ENCODE measurements at regions not wholly inside any gene's neighbourhood (a gene's known extent, or its start where the extent isn't known, plus 50 kb on each side); places are given as distances from the start of the nearest gene placed in this dataset.

DNA sequence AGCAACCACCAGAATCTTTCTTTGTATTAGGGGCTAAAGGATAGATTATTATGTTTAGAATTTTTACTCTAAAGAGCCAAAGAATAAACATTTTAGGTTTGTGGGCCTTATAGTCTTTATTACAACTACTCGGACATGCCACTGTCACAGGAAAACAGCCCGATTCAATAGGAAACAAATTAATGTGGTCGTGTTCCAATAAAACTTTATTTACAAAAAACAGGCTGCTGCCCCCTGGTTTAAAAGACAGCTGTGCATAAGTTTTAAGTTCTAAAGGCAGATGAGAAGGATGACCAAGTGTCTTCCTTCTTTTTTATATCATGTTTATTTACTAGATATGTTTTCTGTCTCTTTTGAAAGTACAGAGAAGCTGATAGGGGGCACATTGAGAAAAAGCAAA, 166.5 kb downstream of the HS3ST3A1 start:
- DNase-seq (ENCODE audit: low read depth in 2 of 2): no peak
- Histone ChIP-seq H2AFZ (ENCODE audit: low read length) (no peak overlapping the region), H3K27ac (ENCODE audit: insufficient read depth, low read length) (no peak overlapping the region), H3K4me3 (replicated peaks in 1 of 4; ENCODE audit: control extremely low read depth in 1 of 4, insufficient read depth in 1 of 4, low read depth in 3 of 4, low read length in 4 of 4) (no peak overlapping the region), H3K4me2 (ENCODE audit: extremely low read depth, insufficient read depth, low read length) (no peak overlapping the region), H3K27me3 (ENCODE audit: control insufficient read depth, insufficient read depth, low read length) (no peaks in the 10 kb centered on the region), H3K9ac (ENCODE audit: insufficient read depth, low read length) (no peak overlapping the region), H3K4me1 (ENCODE audit: control insufficient read depth, extremely low read depth, insufficient read depth, low read length) (no peaks in the 10 kb centered on the region), H3K36me3 (ENCODE audit: control insufficient read depth, insufficient read depth, low read length) (no peaks in the 10 kb centered on the region), H3K9me3 (ENCODE audit: control insufficient read depth, insufficient read depth, low read depth, low read length) (no peaks in the 10 kb centered on the region), H3K79me2 (ENCODE audit: control insufficient read depth, insufficient read depth, low read length) (no peaks in the 10 kb centered on the region), H4K20me1 (ENCODE audit: control insufficient read depth, extremely low read depth, insufficient read depth, low read length) (no peaks in the 10 kb centered on the region)
- no peak for TF ChIP-seq EZH2 (IDR thresholded peaks at IDR 0.05; ENCODE audit: low read length, missing control alignments)
- TF ChIP-seq, protein P1, sequence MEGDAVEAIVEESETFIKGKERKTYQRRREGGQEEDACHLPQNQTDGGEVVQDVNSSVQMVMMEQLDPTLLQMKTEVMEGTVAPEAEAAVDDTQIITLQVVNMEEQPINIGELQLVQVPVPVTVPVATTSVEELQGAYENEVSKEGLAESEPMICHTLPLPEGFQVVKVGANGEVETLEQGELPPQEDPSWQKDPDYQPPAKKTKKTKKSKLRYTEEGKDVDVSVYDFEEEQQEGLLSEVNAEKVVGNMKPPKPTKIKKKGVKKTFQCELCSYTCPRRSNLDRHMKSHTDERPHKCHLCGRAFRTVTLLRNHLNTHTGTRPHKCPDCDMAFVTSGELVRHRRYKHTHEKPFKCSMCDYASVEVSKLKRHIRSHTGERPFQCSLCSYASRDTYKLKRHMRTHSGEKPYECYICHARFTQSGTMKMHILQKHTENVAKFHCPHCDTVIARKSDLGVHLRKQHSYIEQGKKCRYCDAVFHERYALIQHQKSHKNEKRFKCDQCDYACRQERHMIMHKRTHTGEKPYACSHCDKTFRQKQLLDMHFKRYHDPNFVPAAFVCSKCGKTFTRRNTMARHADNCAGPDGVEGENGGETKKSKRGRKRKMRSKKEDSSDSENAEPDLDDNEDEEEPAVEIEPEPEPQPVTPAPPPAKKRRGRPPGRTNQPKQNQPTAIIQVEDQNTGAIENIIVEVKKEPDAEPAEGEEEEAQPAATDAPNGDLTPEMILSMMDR (conservative IDR thresholded peaks at IDR 0.05 in 1 of 2, IDR thresholded peaks at IDR 0.05 in 1 of 2; ENCODE audit: low read depth in 1 of 2, low read length in 2 of 2): no peak

DNA sequence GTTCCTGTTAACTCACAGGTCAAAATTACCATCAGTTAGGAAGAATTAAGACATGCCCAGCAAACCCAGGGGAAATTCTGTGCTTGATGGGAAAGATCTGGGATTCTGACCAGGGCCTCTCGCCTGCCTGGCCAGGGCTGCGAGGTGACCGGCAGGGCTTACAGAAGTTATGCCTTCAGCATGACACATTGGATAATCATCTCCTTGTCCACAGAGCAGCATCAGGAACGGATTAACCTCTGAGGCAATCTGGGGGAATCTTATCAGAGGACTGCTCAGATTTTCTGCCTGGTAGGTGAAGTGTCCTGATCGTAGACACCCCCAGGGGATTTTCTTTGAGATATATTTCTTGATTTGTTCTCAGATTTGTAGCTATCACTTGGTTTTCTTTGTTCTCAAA, 172.5 kb downstream of the HS3ST3A1 start:
- H3K9me3 ChIP-seq (ENCODE audit: control insufficient read depth, insufficient read depth, low read depth, low read length): no peaks in the 10 kb centered on the region
- H4K20me1 ChIP-seq (ENCODE audit: control insufficient read depth, extremely low read depth, insufficient read depth, low read length): no peaks in the 10 kb centered on the region
- peak; percentile 83 to 92 for DNase-seq (ENCODE audit: low read depth in 2 of 2)
- no peaks in the 10 kb centered on the region for H3K27me3 ChIP-seq (ENCODE audit: control insufficient read depth, insufficient read depth, low read length)
- peak overlapping the region; percentile 11 for H3K4me2 ChIP-seq (ENCODE audit: extremely low read depth, insufficient read depth, low read length)
- TF ChIP-seq, protein P1 (conservative IDR thresholded peaks at IDR 0.05 in 1 of 2, IDR thresholded peaks at IDR 0.05 in 1 of 2; ENCODE audit: low read depth in 1 of 2, low read length in 2 of 2): no peak
- no peak overlapping the region for H2AFZ ChIP-seq (ENCODE audit: low read length)
- H3K79me2 ChIP-seq (ENCODE audit: control insufficient read depth, insufficient read depth, low read length): no peaks in the 10 kb centered on the region
- no peak overlapping the region for H3K27ac ChIP-seq (ENCODE audit: insufficient read depth, low read length)
- H3K4me1 ChIP-seq (ENCODE audit: control insufficient read depth, extremely low read depth, insufficient read depth, low read length): peaks cover 6% of the 10 kb centered on the region
- H3K9ac ChIP-seq (ENCODE audit: insufficient read depth, low read length): no peak overlapping the region
- H3K4me3 ChIP-seq (replicated peaks in 1 of 4; ENCODE audit: control extremely low read depth in 1 of 4, insufficient read depth in 1 of 4, low read depth in 3 of 4, low read length in 4 of 4): no peak overlapping the region
- no peaks in the 10 kb centered on the region for H3K36me3 ChIP-seq (ENCODE audit: control insufficient read depth, insufficient read depth, low read length)

DNA sequence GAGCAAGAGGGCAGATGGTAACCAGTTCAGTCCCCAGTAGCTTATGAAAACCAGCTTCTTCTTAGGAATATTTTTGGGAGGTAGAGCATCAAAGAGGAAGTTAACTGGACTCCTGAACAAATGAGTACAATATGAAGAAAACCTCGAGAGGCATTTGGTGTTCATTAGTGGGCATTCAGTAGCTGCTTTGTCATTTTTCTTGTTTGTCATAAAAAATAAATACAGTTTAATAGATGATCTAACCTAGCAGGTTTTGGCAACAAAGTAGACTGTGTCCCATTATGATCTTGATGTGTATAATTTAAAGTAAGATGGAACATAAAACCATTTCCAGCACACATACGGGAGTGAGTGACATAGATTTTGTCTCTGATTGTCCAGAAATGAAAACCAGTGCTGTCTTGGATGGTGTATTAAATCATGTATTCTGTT, 173.1 kb downstream of the HS3ST3A1 start:
- peaks cover 6% of the 10 kb centered on the region for H3K4me1 ChIP-seq (ENCODE audit: control insufficient read depth, extremely low read depth, insufficient read depth, low read length)
- no peak overlapping the region for H2AFZ ChIP-seq (ENCODE audit: low read length)
- H3K9me3 ChIP-seq (ENCODE audit: control insufficient read depth, insufficient read depth, low read depth, low read length): no peaks in the 10 kb centered on the region
- peak overlapping the region; percentile 1 for H3K27ac ChIP-seq (ENCODE audit: insufficient read depth, low read length)
- no peaks in the 10 kb centered on the region for H3K79me2 ChIP-seq (ENCODE audit: control insufficient read depth, insufficient read depth, low read length)
- DNase-seq (ENCODE audit: low read depth in 2 of 2): peak in 1 of 2 donors; percentile 49
- no peak for TF ChIP-seq EZH2 (IDR thresholded peaks at IDR 0.05; ENCODE audit: low read length, missing control alignments)
- TF ChIP-seq, protein P1 (conservative IDR thresholded peaks at IDR 0.05 in 1 of 2, IDR thresholded peaks at IDR 0.05 in 1 of 2; ENCODE audit: low read depth in 1 of 2, low read length in 2 of 2): no peak
- no peaks in the 10 kb centered on the region for H3K27me3 ChIP-seq (ENCODE audit: control insufficient read depth, insufficient read depth, low read length)
- no peaks in the 10 kb centered on the region for H4K20me1 ChIP-seq (ENCODE audit: control insufficient read depth, extremely low read depth, insufficient read depth, low read length)
- H3K9ac ChIP-seq (ENCODE audit: insufficient read depth, low read length): no peak overlapping the region
- H3K36me3 ChIP-seq (ENCODE audit: control insufficient read depth, insufficient read depth, low read length): no peaks in the 10 kb centered on the region
- no peak overlapping the region for H3K4me3 ChIP-seq (replicated peaks in 1 of 4; ENCODE audit: control extremely low read depth in 1 of 4, insufficient read depth in 1 of 4, low read depth in 3 of 4, low read length in 4 of 4)
- H3K4me2 ChIP-seq (ENCODE audit: extremely low read depth, insufficient read depth, low read length): no peak overlapping the region

All from fibroblast of lung (primary cell).